Ectodermal cell (in vitro differentiated cells): ENCODE measurements at regions not wholly inside any gene's neighbourhood (a gene's known extent, or its start where the extent isn't known, plus 50 kb on each side); places are given as distances from the start of the nearest gene placed in this dataset.

Experiments
- H3K27ac ChIP-seq: 2 replicates; pipeline ENCODE4 v1.7.0; 2013; ENCODE audit warnings: mild to moderate bottlenecking, low read depth, low read length; ENCODE audit not compliant: insufficient read depth, poor library complexity, severe bottlenecking
- H3K27me3 ChIP-seq: 2 replicates; pipeline ENCODE4 v1.7.0; 2013; ENCODE audit warnings: mild to moderate bottlenecking, low read length; ENCODE audit not compliant: insufficient read depth, control insufficient read depth, poor library complexity, severe bottlenecking
- H3K36me3 ChIP-seq: one replicate; pipeline ENCODE4 v1.7.0; 2013; ENCODE audit warnings: low read length; ENCODE audit not compliant: control insufficient read depth, insufficient read depth
- H3K4me1 ChIP-seq: one replicate; pipeline ENCODE4 v1.7.0; 2013; ENCODE audit warnings: low read length; ENCODE audit not compliant: control insufficient read depth, insufficient read depth
- H3K4me3 ChIP-seq: 2 replicates; pipeline ENCODE4 v1.7.0; 2013; ENCODE audit warnings: low read depth, low read length, control low read depth; ENCODE audit not compliant: insufficient read depth
- H3K9me3 ChIP-seq: 2 replicates; pipeline ENCODE4 v1.7.0; 2013; ENCODE audit warnings: mild to moderate bottlenecking, low read length, moderate library complexity; ENCODE audit not compliant: control insufficient read depth
- WGBS, 2 experiments: methylation state at CpG; one replicate each; pipeline ENCODE4 v1.1.7; 2013; ENCODE audit warnings: missing lambda C conversion rate in 2 of 2; 5-methylcytosine and 5-hydroxymethylcytosine counted together

DNA sequence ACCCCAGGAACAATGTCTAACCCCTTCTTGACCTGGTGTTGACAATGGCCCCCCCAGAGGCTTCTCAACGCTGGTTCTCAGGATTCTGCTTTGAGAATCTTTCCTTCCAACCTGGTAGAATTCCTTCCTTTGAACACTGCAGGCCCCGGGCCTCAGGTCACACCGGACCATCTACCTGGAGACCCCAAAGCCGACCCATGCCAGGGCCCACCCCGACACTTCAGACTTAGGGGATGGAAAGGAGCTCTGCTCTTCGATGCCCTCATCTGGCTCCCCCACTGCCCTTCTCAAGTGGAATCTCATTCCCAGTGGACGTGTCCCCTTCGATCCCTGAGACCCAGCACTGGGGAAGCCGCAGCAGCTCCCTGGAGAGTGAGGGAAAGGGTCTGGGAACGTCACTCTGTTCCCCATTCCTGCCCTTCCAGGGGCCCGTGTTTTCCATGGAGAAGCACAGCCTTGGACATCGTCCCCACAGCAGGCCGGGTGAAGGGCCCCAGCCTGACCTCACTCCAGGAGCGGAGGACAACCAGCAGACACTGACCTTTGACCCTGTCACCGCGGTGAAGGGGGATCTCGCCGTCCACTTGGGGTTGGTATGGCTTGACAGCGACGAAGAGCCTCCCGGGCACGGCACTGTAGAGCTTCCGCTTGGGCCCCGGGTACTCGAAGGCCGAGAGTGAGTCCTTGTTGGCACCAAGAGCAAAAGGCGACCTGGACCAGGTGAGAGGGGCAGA lies 408.3 kb downstream of the CTTN start:
- Histone ChIP-seq H3K36me3 (no peaks in the 10 kb centered on the region), H3K9me3 (no peaks in the 10 kb centered on the region), H3K27ac (no peak overlapping the region), H3K4me1 (no peaks in the 10 kb centered on the region), H3K27me3 (no peaks in the 10 kb centered on the region), H3K4me3 (no peak overlapping the region)
- WGBS, 2 experiments, result 95 to 96% methylated on average over 27 of the region's 27 CpGs

DNA sequence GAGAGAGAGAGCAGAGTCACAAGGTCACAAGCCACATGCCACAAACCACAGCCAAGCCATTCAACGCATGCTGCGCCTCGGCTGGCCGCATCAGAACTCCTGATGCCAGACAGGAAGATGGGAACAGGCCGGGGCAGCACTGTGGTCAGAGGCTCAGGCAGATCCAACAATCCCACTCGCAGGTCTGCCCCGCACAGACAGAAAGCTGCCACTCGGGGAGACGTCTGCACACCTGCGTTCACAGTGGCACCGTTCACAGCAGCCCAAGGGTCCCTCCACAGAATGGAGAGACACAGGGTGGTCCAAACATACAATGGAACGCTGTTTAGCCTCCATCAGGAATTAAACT lies 408.8 kb downstream of the CTTN start:
- Histone ChIP-seq H3K27me3 (no peaks in the 10 kb centered on the region), H3K9me3 (no peaks in the 10 kb centered on the region), H3K27ac (no peak overlapping the region), H3K4me1 (no peaks in the 10 kb centered on the region), H3K36me3 (no peaks in the 10 kb centered on the region), H3K4me3 (no peak overlapping the region)
- WGBS, 2 experiments, result 96 to 97% methylated on average over 12 of the region's 12 CpGs

DNA sequence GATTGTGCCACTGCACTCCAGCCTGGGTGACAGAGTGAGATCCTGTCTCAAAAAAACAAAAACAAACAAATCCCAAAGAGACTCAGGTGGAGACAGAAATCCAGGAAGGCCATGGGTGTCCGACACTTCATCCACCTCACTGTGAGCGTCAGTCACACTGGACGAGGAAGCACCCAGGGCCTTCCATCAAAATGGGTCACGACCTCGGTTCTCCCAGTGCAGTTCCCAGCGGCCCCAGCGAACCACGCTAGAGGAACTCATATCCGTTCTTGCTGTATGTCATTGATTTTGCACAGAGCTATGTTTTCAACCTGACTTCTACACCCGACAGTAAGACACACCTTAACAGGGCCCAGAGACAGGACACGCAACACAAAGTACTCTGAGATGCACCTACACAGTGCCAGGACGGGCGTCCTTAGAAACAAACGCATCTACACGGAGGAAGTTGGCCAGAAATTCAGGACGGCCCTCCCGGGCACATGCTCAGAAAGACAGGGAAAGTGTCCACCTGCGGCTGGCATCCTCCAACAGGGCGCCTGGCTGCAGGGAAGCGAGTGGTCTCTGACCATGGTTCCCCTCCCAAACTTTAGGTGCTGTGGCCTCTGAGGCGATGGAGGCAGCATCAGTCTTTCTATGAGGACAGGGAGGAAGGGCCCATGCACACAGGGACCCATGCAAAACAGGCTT lies 410.5 kb downstream of the CTTN start:
- Histone ChIP-seq H3K4me3 (no peak overlapping the region), H3K27me3 (no peaks in the 10 kb centered on the region), H3K9me3 (no peaks in the 10 kb centered on the region), H3K4me1 (no peaks in the 10 kb centered on the region), H3K36me3 (no peaks in the 10 kb centered on the region), H3K27ac (no peak overlapping the region)
- WGBS, 2 experiments, result 94 to 96% methylated on average over 21 of the region's 21 CpGs

DNA sequence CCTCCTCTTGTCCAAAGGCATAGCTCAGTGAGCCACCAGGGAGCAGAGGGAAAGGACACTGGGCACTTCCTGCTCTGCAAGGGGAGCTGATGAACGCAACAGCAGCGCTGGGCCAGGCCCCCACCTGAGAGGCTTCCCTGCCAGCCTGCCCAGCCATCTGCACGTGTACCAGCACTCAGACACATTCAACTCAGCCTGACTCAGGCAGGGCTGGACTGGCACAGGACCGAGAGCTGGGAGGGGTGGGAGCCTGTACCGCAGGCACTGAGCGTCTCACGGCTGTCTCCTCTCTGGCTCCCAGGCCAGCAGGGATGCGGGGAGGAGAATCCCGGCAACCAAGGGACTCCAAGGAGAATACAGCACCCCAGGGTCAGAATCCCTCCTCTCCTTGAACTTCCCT lies 411.8 kb downstream of the CTTN start:
- Histone ChIP-seq H3K9me3 (no peaks in the 10 kb centered on the region), H3K27ac (no peak overlapping the region), H3K4me3 (no peak overlapping the region), H3K36me3 (no peaks in the 10 kb centered on the region), H3K4me1 (no peaks in the 10 kb centered on the region), H3K27me3 (no peaks in the 10 kb centered on the region)
- WGBS, 2 experiments, result 93 to 95% methylated on average over 9 of the region's 9 CpGs

DNA sequence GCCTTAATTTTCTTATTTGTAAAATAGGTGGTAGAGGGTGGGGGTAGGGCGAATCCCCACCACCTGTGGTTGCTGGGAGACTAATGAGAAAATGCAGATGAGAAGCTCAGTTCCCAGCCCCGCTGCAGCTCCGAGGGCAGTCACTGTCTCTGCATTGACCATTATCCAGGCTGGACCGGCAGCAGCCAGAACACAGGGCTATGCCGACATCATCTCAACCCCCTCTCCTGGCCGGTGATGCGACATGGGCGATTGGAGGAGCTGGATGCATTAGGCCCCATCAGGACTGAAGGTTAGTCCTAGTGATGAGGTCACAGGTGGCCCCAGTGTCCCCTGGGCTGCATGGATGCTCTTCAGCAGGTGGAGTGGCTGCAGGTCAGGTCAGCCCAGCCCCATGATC lies 412.4 kb downstream of the CTTN start:
- WGBS, 2 experiments, result 91 to 92% methylated on average over 8 of the region's 8 CpGs
- Histone ChIP-seq H3K9me3 (no peaks in the 10 kb centered on the region), H3K4me3 (no peak overlapping the region), H3K36me3 (no peaks in the 10 kb centered on the region), H3K27me3 (no peaks in the 10 kb centered on the region), H3K27ac (no peak overlapping the region), H3K4me1 (no peaks in the 10 kb centered on the region)

DNA sequence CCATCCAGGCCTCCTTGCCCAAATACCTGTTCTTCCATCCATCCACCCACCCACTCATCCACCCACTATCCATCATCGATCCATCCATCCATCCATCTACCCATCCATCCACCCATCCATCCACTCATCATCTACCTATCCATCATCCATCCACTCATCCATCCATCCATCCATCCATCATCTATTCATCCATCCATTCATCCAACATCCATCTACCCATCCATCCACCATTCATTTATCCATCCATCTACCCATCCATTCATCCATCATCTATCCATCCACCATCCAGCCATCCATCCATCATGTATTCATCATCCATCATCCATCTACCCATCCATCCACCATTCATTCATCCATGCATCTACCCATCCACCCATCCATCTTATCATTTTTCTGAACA lies 413.2 kb downstream of the CTTN start:
- Histone ChIP-seq H3K27ac (no peak overlapping the region), H3K4me3 (no peak overlapping the region), H3K9me3 (no peaks in the 10 kb centered on the region), H3K4me1 (no peaks in the 10 kb centered on the region), H3K27me3 (no peaks in the 10 kb centered on the region), H3K36me3 (no peaks in the 10 kb centered on the region)
- WGBS, 2 experiments, result 93% methylated on average over 1 of the region's 1 CpG

DNA sequence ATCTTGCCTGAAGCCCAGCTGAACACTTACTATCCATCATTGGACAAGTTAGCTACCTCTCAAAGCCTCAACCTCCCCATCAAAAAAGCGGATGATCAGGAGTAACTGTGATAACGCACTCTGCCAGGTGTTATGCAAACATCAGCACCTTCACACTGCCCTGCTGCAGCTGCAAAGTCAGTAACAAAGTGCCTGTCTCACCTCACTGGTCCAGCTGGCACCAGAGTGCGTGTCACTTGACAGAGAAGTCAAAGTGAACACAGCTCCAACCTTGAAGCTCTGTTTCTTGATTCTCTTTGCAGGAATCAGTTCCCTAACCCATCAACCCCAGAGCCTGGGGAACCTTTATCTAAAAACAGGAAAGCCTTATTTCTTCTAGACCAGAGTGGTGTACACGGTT lies 413.6 kb downstream of the CTTN start:
- WGBS, 2 experiments, result 95 to 97% methylated on average over 4 of the region's 4 CpGs

DNA sequence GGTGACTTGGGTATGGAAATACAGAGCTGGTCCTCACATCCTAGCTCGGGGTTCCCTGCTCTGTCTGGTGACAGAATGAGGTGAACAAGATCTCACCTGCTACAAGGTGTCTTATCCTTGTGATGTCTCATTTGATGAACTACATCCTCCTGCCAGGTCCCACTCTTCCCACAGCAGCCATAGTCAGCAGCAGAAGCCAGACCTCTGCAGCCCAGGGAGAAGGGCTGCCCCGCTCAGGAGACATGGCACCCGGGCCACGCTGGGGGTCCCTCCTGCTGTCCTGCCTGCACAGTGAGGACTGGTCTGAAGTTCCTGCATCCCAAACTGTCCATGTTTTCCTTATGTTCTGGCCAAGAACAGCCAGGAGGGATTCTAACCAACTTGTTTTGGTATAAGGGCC lies 414.1 kb downstream of the CTTN start:
- H3K9me3 ChIP-seq, result no peaks in the 10 kb centered on the region
- no peak overlapping the region for H3K4me3 ChIP-seq
- 92 to 96% methylated on average over 4 of the region's 4 CpGs for WGBS, 2 experiments
- H3K4me1 ChIP-seq, result no peaks in the 10 kb centered on the region
- H3K27ac ChIP-seq, result no peak overlapping the region
- no peaks in the 10 kb centered on the region for H3K27me3 ChIP-seq
- no peaks in the 10 kb centered on the region for H3K36me3 ChIP-seq

More for the DNA sequence above, 413.6 kb downstream of the CTTN start:
- H3K27me3 ChIP-seq, result no peaks in the 10 kb centered on the region
- no peaks in the 10 kb centered on the region for H3K9me3 ChIP-seq
- H3K4me1 ChIP-seq, result no peaks in the 10 kb centered on the region
- no peaks in the 10 kb centered on the region for H3K36me3 ChIP-seq
- no peak overlapping the region for H3K4me3 ChIP-seq
- no peak overlapping the region for H3K27ac ChIP-seq

DNA sequence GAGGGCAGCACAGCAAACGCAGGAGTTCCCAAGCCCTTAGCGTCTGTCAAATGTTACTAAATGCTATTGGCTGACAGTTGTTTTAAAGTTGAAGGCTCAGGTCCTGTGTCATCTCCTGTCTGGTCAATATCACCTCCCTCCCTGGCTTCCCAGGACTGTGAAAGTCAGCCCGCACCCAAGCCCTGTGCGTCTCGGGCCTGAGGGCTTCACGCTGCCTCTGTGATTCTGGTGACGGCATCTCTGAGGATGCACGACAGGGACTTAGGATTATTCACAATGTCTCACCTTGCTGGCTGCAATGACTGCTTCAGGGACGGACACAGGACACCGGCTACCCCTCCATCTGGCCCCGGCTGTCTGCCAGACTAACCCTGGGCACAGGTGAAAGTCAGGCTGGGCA lies 415.3 kb downstream of the CTTN start:
- no peaks in the 10 kb centered on the region for H3K27me3 ChIP-seq
- H3K4me3 ChIP-seq, result no peak overlapping the region
- H3K9me3 ChIP-seq, result no peaks in the 10 kb centered on the region
- H3K27ac ChIP-seq, result no peak overlapping the region
- no peaks in the 10 kb centered on the region for H3K36me3 ChIP-seq
- WGBS, 2 experiments, result 93 to 94% methylated on average over 11 of the region's 11 CpGs
- no peaks in the 10 kb centered on the region for H3K4me1 ChIP-seq

DNA sequence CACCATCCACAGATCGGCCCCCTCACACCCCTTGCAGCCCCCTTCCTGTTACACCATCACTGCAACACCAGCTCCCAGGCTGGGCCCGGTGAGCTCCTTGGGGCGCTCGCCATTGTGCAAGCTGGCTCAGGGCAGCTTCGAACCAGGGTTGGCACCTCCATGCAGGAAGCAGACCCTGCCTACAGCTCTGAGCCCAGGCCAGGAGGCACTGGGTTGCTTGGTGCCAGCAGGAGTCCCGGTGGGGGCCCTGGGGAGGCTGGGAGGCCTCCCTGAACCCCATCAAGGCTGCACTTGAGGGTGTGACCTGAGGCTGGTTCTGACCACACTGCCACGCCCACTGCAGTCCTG lies 417.1 kb downstream of the CTTN start:
- Histone ChIP-seq H3K27ac (no peak overlapping the region), H3K27me3 (no peaks in the 10 kb centered on the region), H3K9me3 (no peaks in the 10 kb centered on the region), H3K4me3 (no peak overlapping the region), H3K4me1 (no peaks in the 10 kb centered on the region), H3K36me3 (no peaks in the 10 kb centered on the region)
- 90 to 92% methylated on average over 7 of the region's 7 CpGs for WGBS, 2 experiments
